ENCODE measurements at regions not wholly inside any gene's neighbourhood (a gene's known extent, or its start where the extent isn't known, plus 50 kb on each side); places are given as distances from the start of the nearest gene placed in this dataset.

- DNase-seq, result no peak
Observed at GRCh38 chr12:92552412-92553108, 150.2 kb upstream of the PLEKHG7 start.

GRCh38 chr12:92551853-92552397, 150.9 kb upstream of the PLEKHG7 start:
- DNase-seq, result no peak

- DNase-seq, result no peak
Observed at GRCh38 chr12:92551210-92551609, 151.6 kb upstream of the PLEKHG7 start.

GRCh38 chr12:92550661-92551060, 152.1 kb upstream of the PLEKHG7 start:
- DNase-seq, result no peak

- DNase-seq, result no peak
Observed at GRCh38 chr12:92550254-92550653, 152.5 kb upstream of the PLEKHG7 start.

- no peak for DNase-seq
Observed at GRCh38 chr12:92549516-92549915, 153.3 kb upstream of the PLEKHG7 start.

- no peak for DNase-seq
Observed at GRCh38 chr12:92547906-92548305, 154.9 kb upstream of the PLEKHG7 start.

GRCh38 chr12:92547420-92547819, 155.4 kb upstream of the PLEKHG7 start:
- DNase-seq, result no peak

GRCh38 chr12:92546635-92547348, 156.0 kb upstream of the PLEKHG7 start:
- no peak for DNase-seq

GRCh38 chr12:92546259-92546634, 156.5 kb upstream of the PLEKHG7 start:
- DNase-seq, result no peak

GRCh38 chr12:92544322-92544721, 158.5 kb upstream of the PLEKHG7 start:
- DNase-seq, result no peak

GRCh38 chr12:92543840-92544239, 158.9 kb upstream of the PLEKHG7 start:
- no peak for DNase-seq

GRCh38 chr12:92543359-92543758, 159.4 kb upstream of the PLEKHG7 start:
- no peak for DNase-seq

- DNase-seq, result no peak
Observed at GRCh38 chr12:92541731-92542130, 161.1 kb upstream of the PLEKHG7 start.

- no peak for DNase-seq
Observed at GRCh38 chr12:92540782-92541423, 161.9 kb upstream of the PLEKHG7 start.

- peak; percentile 7 for DNase-seq
Observed at GRCh38 chr12:92539976-92540781, 162.6 kb upstream of the PLEKHG7 start.

- DNase-seq, result no peak
Observed at GRCh38 chr12:92539110-92539749, 163.6 kb upstream of the PLEKHG7 start.

- DNase-seq, result no peak
Observed at GRCh38 chr12:92537290-92537960, 165.4 kb upstream of the PLEKHG7 start.

- no peak for DNase-seq
Observed at GRCh38 chr12:92535961-92536360, 166.8 kb upstream of the PLEKHG7 start.

GRCh38 chr12:92533280-92533890, 169.4 kb upstream of the PLEKHG7 start:
- no peak for DNase-seq

- DNase-seq, result no peak
Observed at GRCh38 chr12:92530706-92531105, 172.1 kb upstream of the PLEKHG7 start.

Data from midbrain (tissue), 1 donor.